BJ (cell line): ENCODE measurements at regions not wholly inside any gene's neighbourhood (a gene's known extent, or its start where the extent isn't known, plus 50 kb on each side); places are given as distances from the start of the nearest gene placed in this dataset.

Source experiments
- CTCF ChIA-PET: fragments of 350-600 bp; formaldehyde crosslinking; extraction: SDS; loops from one replicate; lab custom pipeline; 2021; ENCODE audit warnings: antibody characterized with exemption, inconsistent platforms; lab: Yijun Ruan, JAX
- POLR2A ChIA-PET: fragments of 300-600 bp; sonication (Branson Sonifier 250); formaldehyde crosslinking; extraction: SDS; loops from one replicate; lab custom pipeline; 2021; ENCODE audit warnings: antibody characterized with exemption; lab: Charles Lee
- DNase-seq: peaks from one replicate; pipeline ENCODE4 v3.0.0-alpha.2; 2011; ENCODE audit warnings: low read depth
- H3K27me3 ChIP-seq: 2 replicates; pipeline ENCODE4 v1.6.0; 2011; ENCODE audit warnings: low read length; ENCODE audit not compliant: control insufficient read depth, insufficient read depth
- H3K36me3 ChIP-seq: 2 replicates; pipeline ENCODE4 v1.5.1; 2011; ENCODE audit warnings: low read length; ENCODE audit not compliant: control insufficient read depth, insufficient read depth
- H3K4me3 ChIP-seq: 2 replicates; pipeline ENCODE4 v1.5.1; 2011; ENCODE audit warnings: low read depth, mild to moderate bottlenecking, control low read depth, low read length
- TF ChIP-seq, protein P1 (sequence below): IDR thresholded peaks from 2 replicates; pipeline ENCODE4 v1.5.1; 2011; ENCODE audit warnings: low read depth, mild to moderate bottlenecking, control low read depth, inconsistent platforms, low read length, moderate library complexity; ENCODE audit not compliant: insufficient read depth

DNA sequence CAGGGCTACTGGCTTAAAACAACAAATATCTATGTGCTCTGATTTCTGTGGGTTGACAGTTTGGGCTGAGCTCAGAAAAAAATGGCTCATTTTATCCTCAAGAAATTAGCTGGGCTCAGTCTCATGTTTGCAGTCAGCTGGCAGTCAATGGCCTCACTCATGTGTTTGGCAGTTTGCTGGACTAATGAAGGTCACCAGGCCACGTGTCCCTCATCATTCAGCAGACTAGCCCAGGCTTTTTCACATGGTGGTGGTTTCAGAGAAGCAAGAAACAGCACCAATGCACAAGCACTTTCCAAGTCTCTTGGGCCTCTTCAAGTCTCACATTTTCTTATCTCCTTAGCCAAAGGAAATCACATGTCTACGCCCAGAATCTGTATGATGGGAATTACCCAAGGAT is 478.3 kb upstream of the PPP2R3A start:
- ChIA-PET CTCF (interaction anchor here (0.9 to 2.0 kb wide), 3 partner anchors 11 to 692 kb away, joined by 3 to 6 read pairs (median 3); partner anchors contain the start of gene EPHB1), POLR2A (no interaction called here)
- DNase-seq, result no peak
- Histone ChIP-seq H3K4me3 (no peak overlapping the region), H3K36me3 (no peaks in the 10 kb centered on the region), H3K27me3 (no peaks in the 10 kb centered on the region)
- TF ChIP-seq, protein P1, sequence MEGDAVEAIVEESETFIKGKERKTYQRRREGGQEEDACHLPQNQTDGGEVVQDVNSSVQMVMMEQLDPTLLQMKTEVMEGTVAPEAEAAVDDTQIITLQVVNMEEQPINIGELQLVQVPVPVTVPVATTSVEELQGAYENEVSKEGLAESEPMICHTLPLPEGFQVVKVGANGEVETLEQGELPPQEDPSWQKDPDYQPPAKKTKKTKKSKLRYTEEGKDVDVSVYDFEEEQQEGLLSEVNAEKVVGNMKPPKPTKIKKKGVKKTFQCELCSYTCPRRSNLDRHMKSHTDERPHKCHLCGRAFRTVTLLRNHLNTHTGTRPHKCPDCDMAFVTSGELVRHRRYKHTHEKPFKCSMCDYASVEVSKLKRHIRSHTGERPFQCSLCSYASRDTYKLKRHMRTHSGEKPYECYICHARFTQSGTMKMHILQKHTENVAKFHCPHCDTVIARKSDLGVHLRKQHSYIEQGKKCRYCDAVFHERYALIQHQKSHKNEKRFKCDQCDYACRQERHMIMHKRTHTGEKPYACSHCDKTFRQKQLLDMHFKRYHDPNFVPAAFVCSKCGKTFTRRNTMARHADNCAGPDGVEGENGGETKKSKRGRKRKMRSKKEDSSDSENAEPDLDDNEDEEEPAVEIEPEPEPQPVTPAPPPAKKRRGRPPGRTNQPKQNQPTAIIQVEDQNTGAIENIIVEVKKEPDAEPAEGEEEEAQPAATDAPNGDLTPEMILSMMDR, result no peak

DNA sequence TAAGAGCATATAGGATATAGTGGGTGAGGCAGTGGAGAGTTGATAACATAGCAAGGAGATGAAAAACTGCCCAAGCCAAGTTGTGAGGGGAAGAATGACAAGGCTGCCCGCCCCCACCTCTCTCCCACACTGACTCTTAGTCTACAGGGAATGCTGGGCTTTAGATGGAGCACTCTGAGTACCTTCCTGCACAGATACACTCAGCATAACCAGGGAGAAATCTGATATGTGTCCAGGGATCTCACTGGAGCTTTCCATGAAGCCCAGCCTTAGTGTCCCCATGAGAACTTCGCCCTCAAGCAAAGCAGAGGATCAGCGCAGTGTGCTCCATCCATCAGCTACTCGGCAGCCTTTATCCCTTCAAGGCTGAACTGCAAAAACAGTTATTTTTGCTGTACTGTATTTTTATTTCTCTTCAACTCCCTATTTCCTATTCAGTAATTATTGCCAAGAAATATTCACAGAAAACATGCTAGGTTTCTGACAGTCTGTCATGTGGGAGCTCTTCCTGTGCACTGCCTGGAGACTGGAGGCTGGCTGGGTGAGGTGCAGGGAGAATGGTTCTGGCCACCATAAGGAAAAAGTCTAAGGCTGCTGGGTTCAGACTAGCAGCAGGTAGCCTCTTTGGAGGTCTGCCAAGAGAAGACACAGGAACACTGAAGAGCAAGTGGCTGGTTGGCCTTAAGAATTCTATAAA is 475.2 kb upstream of the PPP2R3A start:
- TF ChIP-seq, protein P1, result no peak

DNA sequence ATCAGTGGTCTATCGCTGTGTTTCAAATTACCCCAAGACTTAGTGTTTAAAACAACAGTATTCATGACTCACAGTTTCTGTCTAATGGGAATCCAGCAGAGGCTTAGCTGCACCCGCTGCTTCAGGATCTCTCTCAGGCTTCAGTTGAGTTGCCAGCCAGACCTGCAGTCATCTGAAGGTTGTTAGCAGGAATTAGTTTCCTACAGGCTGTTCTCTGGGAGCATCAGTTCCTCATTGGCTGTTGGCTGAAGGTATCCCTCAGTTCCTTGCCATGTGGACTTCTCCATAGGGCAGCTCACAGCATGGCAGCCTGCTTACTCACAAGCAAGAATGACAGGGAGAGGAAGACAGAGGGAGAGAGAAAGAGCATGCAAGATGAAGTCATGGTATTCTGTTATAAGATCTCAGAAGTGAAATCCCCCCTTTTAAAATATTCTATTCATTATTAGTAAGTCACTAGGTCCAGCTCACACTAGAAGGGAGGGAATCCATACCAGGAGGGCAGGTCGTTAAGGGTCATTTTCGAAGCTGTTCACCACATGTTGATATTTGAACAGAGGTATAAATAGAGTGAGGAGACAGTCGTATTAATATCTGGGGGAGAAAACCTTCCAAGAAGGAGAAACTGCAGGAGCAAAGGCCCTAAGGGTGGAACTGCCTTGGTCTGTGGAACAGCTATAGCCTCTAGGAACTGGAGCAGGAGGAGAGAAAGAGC is 473.9 kb upstream of the PPP2R3A start:
- no peak for DNase-seq
- TF ChIP-seq, protein P1, result no peak
- POLR2A ChIA-PET, result no interaction called here
- no peaks in the 10 kb centered on the region for H3K27me3 ChIP-seq
- no peaks in the 10 kb centered on the region for H3K36me3 ChIP-seq
- CTCF ChIA-PET, result no interaction called here
- no peak overlapping the region for H3K4me3 ChIP-seq

More for the DNA sequence above, 475.2 kb upstream of the PPP2R3A start:
- ChIA-PET CTCF (no interaction called here), POLR2A (no interaction called here)
- H3K27me3 ChIP-seq, result no peaks in the 10 kb centered on the region
- no peak overlapping the region for H3K4me3 ChIP-seq
- no peaks in the 10 kb centered on the region for H3K36me3 ChIP-seq
- no peak for DNase-seq

DNA sequence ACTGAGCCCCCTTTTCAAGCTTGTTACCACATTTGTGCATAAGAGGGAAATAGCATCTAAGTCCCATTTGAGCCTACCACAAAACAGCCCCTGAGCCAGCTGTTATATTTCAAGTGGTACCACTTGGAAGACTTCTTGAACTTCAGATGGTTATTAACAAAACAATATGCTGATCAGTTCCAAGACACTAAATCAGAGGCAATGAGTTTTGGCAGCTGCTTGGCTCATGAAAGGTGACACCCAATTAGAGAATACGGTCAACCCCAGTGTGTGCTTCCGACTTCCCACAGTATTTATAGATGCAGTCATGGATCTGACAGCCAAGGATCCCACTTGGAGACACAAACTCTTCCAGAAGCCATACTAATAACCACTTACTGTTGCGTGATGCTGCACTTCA is 469.6 kb upstream of the PPP2R3A start:
- no peaks in the 10 kb centered on the region for H3K27me3 ChIP-seq
- POLR2A ChIA-PET, result no interaction called here
- DNase-seq, result no peak
- H3K4me3 ChIP-seq, result no peak overlapping the region
- TF ChIP-seq, protein P1, result no peak
- no peaks in the 10 kb centered on the region for H3K36me3 ChIP-seq
- CTCF ChIA-PET, result no interaction called here

DNA sequence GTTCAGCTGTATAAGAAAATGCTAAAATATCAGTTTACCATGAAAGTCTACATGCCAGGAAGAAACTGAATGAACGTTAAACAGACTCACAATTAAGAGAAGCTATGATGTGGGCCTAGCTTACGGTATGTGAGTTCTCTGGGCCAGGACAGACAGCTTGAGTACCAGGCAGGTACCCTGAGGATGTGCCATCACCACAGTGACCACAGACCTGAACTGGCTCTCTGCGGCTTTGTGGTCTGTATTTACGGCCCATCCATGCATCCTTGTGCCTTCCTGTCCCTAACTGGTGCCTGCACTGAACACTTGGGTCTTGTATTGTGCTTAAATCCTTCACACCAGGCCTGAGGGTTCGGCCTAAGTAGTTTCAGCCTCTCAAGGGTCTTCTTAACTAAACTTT is 467.5 kb upstream of the PPP2R3A start:
- ChIA-PET POLR2A (no interaction called here), CTCF (no interaction called here)
- no peaks in the 10 kb centered on the region for H3K27me3 ChIP-seq
- no peaks in the 10 kb centered on the region for H3K36me3 ChIP-seq
- TF ChIP-seq, protein P1, result no peak
- H3K4me3 ChIP-seq, result no peak overlapping the region
- no peak for DNase-seq
